Naive B cell (primary cell): ENCODE measurements at regions not wholly inside any gene's neighbourhood (a gene's known extent, or its start where the extent isn't known, plus 50 kb on each side); places are given as distances from the start of the nearest gene placed in this dataset.

Experiments
- ATAC-seq, 2 donors: fragments of 150-1000 bp; cut with Tn5 transposase; 2 replicates each; pipeline ENCODE4 v1.10.0; 2021; ENCODE audit warnings: low read depth in 2 of 2, mild to moderate bottlenecking in 2 of 2, moderate library complexity in 2 of 2
- DNase-seq: peaks from one replicate; pipeline ENCODE4 v3.0.0; 2022
- H3K27ac Mint-ChIP-seq, 6 donors: one replicate each; pipeline ENCODE4 v1.8.0; 2020 to 2022; ENCODE audit warnings: mild to moderate bottlenecking in 6 of 6, mixed read lengths in 6 of 6, moderate library complexity in 5 of 6, inconsistent platforms in 2 of 6
- H3K27me3 Mint-ChIP-seq, 3 donors: one replicate each; pipeline ENCODE4 v1.8.0; 2021 to 2022; ENCODE audit warnings: mixed read lengths in 3 of 3, mild to moderate bottlenecking in 1 of 3
- H3K36me3 Mint-ChIP-seq, 2 donors: one replicate each; pipeline ENCODE4 v1.8.0; 2020 to 2022; ENCODE audit warnings: mixed read lengths in 2 of 2, inconsistent platforms in 1 of 2, mild to moderate bottlenecking in 1 of 2
- H3K4me1 Mint-ChIP-seq, 3 donors: one replicate each; pipeline ENCODE4 v1.8.0; 2020 to 2022; ENCODE audit warnings: mixed read lengths in 3 of 3, inconsistent platforms in 1 of 3, mild to moderate bottlenecking in 1 of 3, moderate library complexity in 1 of 3
- H3K4me3 Mint-ChIP-seq, 8 donors: one replicate each; pipeline ENCODE4 v1.8.0; 2020 to 2022; ENCODE audit warnings: mild to moderate bottlenecking in 8 of 8, mixed read lengths in 8 of 8, moderate library complexity in 8 of 8, inconsistent platforms in 2 of 8
- H3K9me3 Mint-ChIP-seq, 7 donors: one replicate each; pipeline ENCODE4 v1.8.0; 2020 to 2022; ENCODE audit warnings: mixed read lengths in 7 of 7, mild to moderate bottlenecking in 5 of 7, inconsistent platforms in 2 of 7, moderate library complexity in 1 of 7

DNA sequence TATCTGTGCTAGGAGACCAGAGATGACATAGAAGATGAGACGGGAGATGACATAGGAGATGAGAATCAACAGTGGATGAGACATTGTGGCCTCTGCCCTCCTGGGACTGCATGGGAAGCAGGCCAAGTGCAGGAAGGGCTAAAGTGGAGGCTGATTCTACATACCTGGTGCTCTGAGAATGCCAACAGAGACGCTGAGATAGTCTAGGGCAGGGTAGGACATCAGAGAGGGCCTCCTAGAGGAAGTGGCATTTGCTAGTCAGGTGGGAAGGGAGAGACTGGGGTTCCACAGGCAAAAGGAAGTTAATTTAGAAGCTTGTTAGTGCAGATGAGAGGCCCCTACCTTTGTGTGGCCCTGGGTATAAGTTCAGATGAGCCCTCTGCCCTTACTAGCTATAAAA lies 224.2 kb downstream of the CBLN1 start:
- Mint-ChIP-seq H3K27ac (no peak overlapping the region), H3K4me1 (peaks cover 0 to 4% (median 0%) of the 10 kb centered on the region in 3 donors), H3K4me3 (no peak overlapping the region), H3K27me3 (peaks cover 3 to 4% (median 4%) of the 10 kb centered on the region in 3 donors), H3K9me3 (peaks cover 0 to 7% (median 0%) of the 10 kb centered on the region in 7 donors), H3K36me3 (no peaks in the 10 kb centered on the region)
- no peak for DNase-seq
- ATAC-seq, result no peak

DNA sequence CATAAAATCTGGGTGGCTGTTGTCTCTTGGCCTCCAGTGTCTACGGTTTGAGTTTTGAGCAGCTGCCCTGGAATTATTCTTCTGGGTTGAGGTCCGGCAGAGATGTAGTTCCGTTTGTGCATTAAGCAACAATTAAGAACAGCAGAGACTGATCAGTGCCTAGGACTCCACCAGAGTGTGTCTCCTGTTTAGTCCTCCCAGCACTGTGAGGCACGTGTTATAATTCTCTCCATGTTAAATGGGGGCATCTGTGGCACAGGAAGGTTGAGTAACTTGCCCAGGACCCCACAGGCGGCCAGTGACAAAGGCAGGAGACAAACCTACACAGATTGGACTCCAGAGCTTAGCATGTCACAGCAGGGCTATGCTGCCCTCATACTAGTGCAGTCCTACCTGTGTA lies 225.1 kb downstream of the CBLN1 start:
- ATAC-seq, result no peak
- Mint-ChIP-seq H3K36me3 (no peaks in the 10 kb centered on the region), H3K4me1 (peaks cover 0 to 4% (median 0%) of the 10 kb centered on the region in 3 donors), H3K27me3 (peaks cover 0 to 2% (median 0%) of the 10 kb centered on the region in 3 donors), H3K9me3 (peaks cover 0 to 4% (median 0%) of the 10 kb centered on the region in 7 donors), H3K27ac (no peak overlapping the region), H3K4me3 (no peak overlapping the region)
- no peak for DNase-seq

DNA sequence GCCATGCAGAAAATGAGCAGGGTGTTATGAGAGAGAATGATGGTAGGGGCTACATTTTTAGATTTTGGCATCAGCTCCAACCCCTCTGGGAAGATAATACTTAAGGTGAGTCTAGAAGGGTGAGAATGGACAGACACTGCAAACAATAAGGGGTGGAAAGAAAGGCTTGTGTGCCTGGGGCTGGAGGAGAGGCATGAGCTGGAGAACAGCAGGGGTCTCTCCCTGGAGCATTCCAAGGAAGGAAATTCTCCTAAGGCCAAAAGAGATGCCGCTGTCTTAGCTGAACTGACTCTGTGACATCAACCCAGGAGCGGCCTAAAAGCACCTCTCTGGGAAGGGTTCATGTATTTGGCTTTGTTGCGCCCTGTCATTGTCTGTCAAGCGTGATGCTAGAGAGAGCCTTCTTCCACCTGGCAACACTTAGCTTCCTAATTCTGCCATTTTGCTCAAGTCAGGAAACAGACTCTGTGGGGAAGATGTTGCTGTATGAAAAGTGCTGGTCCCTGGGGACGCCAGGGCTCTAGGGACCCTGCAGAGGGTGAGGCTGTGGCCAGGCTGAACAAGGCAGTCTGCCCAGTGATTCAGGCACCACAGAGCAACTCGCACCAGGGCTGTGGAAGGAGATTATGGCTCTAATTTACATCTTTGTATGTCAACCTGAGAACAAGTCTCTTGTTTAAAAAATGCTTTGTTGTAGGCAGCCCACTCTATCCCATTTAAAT lies 225.7 kb downstream of the CBLN1 start:
- Mint-ChIP-seq H3K36me3 (no peaks in the 10 kb centered on the region), H3K9me3 (peaks cover 0 to 8% (median 0%) of the 10 kb centered on the region in 7 donors), H3K27me3 (peaks cover 0 to 7% (median 0%) of the 10 kb centered on the region in 3 donors), H3K4me1 (peaks cover 0 to 4% (median 0%) of the 10 kb centered on the region in 3 donors), H3K27ac (no peak overlapping the region), H3K4me3 (no peak overlapping the region)
- ATAC-seq, result no peak
- no peak for DNase-seq

DNA sequence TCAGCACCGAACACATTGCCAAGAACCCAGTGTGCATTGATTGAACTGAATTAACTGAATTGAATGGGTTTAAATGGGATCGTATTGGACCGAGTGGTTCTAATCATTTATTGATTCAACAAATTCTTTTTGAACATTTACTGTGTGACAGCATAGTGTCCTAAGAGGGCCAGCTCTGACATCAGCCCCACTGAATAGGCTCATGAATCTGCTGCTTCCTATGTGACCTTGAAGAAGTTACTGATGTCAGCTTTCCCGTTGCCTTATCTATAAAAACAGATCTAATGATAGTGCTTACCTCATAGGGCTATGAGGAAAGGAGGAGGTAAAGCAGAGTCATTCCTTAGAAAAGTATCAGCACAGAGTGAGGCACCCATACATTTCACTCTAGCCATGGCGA lies 226.3 kb downstream of the CBLN1 start:
- no peaks in the 10 kb centered on the region for H3K36me3 Mint-ChIP-seq
- peaks cover 0 to 8% (median 0%) of the 10 kb centered on the region in 3 donors for H3K27me3 Mint-ChIP-seq
- no peak overlapping the region for H3K27ac Mint-ChIP-seq
- no peak for ATAC-seq
- H3K4me3 Mint-ChIP-seq, result no peak overlapping the region
- H3K9me3 Mint-ChIP-seq, result peaks cover 0 to 8% (median 0%) of the 10 kb centered on the region in 7 donors
- DNase-seq, result no peak
- peaks cover 0 to 4% (median 0%) of the 10 kb centered on the region in 3 donors for H3K4me1 Mint-ChIP-seq

DNA sequence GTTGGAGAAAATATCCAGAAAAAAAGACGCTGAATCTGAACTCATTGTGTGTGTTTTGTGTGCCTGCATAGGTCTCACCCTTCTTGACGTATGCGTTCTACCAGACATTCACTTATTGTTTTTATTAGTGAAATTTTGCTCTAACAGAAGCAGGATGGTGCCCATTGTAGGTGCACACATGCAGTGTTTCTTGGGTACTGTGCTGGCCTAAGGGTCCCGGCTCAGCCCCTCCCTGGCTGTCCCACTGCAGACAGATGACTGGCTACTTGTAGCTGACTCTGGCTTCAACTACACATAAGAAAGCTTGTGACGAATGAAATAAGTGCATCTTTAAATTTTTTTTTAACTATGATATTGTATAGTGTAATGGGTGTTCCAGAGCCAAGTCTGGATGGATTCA lies 227.0 kb downstream of the CBLN1 start:
- peaks cover 0 to 4% (median 0%) of the 10 kb centered on the region in 3 donors for H3K4me1 Mint-ChIP-seq
- H3K4me3 Mint-ChIP-seq, result no peak overlapping the region
- H3K27me3 Mint-ChIP-seq, result peaks cover 0 to 8% (median 0%) of the 10 kb centered on the region in 3 donors
- H3K27ac Mint-ChIP-seq, result no peak overlapping the region
- no peak for ATAC-seq
- DNase-seq, result no peak
- H3K9me3 Mint-ChIP-seq, result peaks cover 0 to 8% (median 0%) of the 10 kb centered on the region in 7 donors
- no peaks in the 10 kb centered on the region for H3K36me3 Mint-ChIP-seq

DNA sequence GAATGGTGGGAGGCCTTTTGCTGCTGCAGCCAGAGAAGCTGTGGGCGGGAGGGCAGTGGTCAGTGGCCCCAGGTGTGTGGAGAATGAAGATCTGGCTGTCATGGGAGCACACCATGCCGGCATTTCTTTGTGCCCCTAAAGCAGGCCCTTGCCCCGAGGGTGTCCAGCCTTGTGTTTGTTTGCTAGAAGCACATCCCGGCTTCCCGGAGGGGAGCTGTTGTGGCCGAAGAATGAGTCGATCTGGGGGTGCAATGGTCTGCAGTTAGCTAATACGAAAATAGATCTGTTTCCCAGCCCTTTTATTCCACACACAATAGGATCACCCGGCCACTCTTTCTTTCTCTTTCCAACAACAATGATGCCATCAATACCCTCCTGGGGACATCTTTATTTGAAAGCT lies 228.8 kb downstream of the CBLN1 start:
- Mint-ChIP-seq H3K9me3 (peaks cover 0 to 8% (median 0%) of the 10 kb centered on the region in 7 donors), H3K27ac (no peak overlapping the region), H3K4me1 (peaks cover 0 to 4% (median 0%) of the 10 kb centered on the region in 3 donors), H3K4me3 (no peak overlapping the region), H3K27me3 (peaks cover 0 to 14% (median 5%) of the 10 kb centered on the region in 3 donors), H3K36me3 (no peaks in the 10 kb centered on the region)
- ATAC-seq, result no peak
- DNase-seq, result no peak

DNA sequence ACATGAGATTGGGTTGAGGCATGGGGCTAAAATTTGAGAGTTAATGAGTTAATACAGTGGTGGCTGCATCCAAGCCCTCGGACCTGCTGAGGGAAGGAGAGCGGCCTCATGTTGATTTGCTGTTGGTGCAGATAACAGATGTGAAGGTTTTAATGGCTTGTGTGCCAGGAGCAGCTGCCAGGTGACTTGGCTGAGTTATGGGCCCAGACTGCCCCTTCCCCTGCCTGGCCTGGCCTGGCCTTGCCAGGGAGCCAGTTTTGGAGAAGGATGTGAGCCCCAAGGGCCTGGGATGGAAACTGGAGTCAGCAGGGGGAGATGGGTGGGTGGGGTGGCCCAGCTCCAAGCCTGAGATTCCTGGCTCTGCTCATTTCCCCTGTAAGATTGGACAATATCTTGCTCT lies 230.1 kb downstream of the CBLN1 start:
- ATAC-seq (no peak), DNase-seq (no peak)
- Mint-ChIP-seq H3K9me3 (peaks cover 0 to 8% (median 0%) of the 10 kb centered on the region in 7 donors), H3K27me3 (peaks cover 0 to 14% (median 5%) of the 10 kb centered on the region in 3 donors), H3K36me3 (no peaks in the 10 kb centered on the region), H3K4me3 (no peak overlapping the region), H3K4me1 (peaks cover 0 to 4% (median 0%) of the 10 kb centered on the region in 3 donors), H3K27ac (no peak overlapping the region)

DNA sequence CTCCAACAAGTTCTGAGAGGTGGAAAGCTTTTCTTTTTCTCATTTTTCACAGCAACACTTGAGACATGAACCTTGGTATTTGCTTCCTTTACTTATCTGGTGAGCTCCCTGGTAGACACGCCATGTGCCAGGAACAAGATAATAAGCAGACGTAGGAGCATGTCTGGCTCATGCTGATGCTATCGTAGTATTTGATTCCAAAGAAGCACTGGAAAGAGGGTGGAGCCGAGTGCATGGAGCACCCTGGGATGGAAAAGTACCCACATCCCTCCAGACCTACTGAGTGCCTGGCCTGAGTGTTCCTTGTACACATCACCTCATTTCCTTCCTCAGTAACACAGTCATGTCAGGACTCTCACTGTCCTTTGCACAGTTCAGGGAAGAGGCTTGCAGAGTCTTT lies 231.0 kb downstream of the CBLN1 start:
- Mint-ChIP-seq H3K4me1 (peaks cover 0 to 3% (median 0%) of the 10 kb centered on the region in 3 donors), H3K27me3 (peaks cover 0 to 14% (median 5%) of the 10 kb centered on the region in 3 donors), H3K9me3 (peaks cover 0 to 7% (median 6%) of the 10 kb centered on the region in 7 donors), H3K27ac (no peak overlapping the region), H3K4me3 (no peak overlapping the region), H3K36me3 (no peaks in the 10 kb centered on the region)
- DNase-seq, result no peak
- ATAC-seq, result no peak

DNA sequence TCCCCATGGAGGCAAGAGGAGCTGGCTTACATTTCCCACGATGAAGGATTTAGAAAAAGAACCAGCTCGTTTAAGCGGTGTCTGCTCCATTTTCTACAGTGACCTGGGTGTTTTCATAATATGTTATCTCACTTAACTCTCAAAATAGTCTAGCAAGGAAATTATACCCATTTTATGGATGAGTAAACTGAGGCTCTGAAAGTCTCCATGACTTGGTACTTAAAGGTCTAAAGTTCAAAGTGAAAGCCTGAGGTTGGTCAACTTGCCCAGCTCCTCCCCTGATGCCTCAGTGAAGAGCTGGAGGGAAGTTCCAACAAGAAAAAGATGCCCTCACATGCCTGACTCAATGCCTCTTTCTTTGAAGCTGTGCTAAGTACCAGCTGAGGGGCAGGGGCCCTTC lies 232.0 kb downstream of the CBLN1 start:
- Mint-ChIP-seq H3K36me3 (no peaks in the 10 kb centered on the region), H3K9me3 (peaks cover 0 to 9% (median 5%) of the 10 kb centered on the region in 7 donors), H3K4me1 (no peaks in the 10 kb centered on the region), H3K4me3 (no peak overlapping the region), H3K27ac (no peak overlapping the region), H3K27me3 (peaks cover 0 to 14% (median 5%) of the 10 kb centered on the region in 3 donors)
- no peak for DNase-seq
- no peak for ATAC-seq

DNA sequence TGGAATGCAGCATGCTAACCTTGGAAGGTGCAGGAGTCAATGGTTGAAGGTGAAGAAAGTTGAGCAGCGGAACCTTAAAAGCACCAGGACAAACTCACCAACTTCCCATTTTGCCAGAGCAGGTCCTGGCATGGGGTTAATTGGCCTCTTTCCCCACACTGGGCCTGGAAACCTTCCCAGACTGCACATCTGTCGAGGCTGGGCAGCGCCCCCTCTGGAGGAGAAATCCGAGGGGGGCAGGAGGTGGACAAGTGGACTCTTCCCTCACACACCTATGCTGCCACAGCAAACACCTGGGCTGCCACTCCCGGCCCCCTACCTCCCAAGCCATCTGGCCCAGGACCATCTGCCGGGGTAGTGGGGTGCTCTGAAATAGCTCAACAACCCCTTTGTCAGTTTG lies 232.4 kb downstream of the CBLN1 start:
- DNase-seq (no peak), ATAC-seq (no peak)
- H3K27me3 Mint-ChIP-seq, result peaks cover 0 to 14% (median 5%) of the 10 kb centered on the region in 3 donors
- no peaks in the 10 kb centered on the region for H3K4me1 Mint-ChIP-seq
- H3K9me3 Mint-ChIP-seq, result peaks cover 0 to 11% (median 5%) of the 10 kb centered on the region in 7 donors
- no peak overlapping the region for H3K27ac Mint-ChIP-seq
- no peak overlapping the region for H3K4me3 Mint-ChIP-seq
- no peaks in the 10 kb centered on the region for H3K36me3 Mint-ChIP-seq

DNA sequence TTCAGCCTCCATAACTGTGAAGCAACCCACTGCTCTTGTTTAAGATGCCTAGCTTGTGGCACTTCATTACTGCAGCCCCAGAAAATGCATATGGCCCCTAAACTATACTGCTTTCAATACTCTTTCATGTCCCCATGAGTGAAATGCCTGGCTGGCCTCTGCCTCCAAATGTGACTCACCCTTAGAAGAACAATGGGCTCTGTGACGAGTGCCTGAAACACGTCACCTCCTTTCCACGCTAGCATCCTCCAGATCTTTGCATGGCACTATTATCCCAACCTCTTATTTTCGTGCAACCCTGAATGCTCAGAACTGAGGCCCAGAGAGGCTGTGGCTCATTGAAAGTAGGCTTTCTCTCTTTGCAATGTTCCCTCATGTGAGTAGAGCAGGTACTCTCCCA lies 233.1 kb downstream of the CBLN1 start:
- DNase-seq, result no peak
- peaks cover 0 to 14% (median 5%) of the 10 kb centered on the region in 3 donors for H3K27me3 Mint-ChIP-seq
- H3K4me1 Mint-ChIP-seq, result no peaks in the 10 kb centered on the region
- H3K27ac Mint-ChIP-seq, result peak overlapping the region in 1 of 6 donors; percentile 26
- ATAC-seq, result no peak
- H3K36me3 Mint-ChIP-seq, result no peaks in the 10 kb centered on the region
- H3K9me3 Mint-ChIP-seq, result peaks cover 0 to 11% (median 5%) of the 10 kb centered on the region in 7 donors
- no peak overlapping the region for H3K4me3 Mint-ChIP-seq

DNA sequence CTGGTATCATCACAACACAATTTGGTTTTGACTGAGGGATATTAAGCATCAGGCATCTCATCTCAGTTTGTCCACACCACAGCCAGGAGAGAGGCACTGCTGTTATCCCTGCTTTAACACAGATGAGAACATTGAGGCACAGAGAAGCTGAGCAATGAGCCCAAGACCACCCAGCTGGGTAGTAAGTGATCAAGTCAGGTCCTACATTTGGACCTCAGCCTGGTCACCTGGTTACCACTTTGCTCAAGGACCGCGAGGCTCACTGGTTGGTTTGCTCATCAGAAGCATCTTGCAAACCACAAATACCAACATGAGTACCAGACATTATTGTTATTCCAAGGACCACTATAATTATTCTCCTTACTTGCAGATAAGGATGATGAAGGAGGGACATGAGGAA lies 245.5 kb downstream of the CBLN1 start:
- Mint-ChIP-seq H3K27me3 (no peaks in the 10 kb centered on the region), H3K4me1 (no peaks in the 10 kb centered on the region), H3K27ac (no peak overlapping the region), H3K9me3 (peaks cover 6 to 23% (median 10%) of the 10 kb centered on the region in 7 donors), H3K4me3 (no peak overlapping the region), H3K36me3 (no peaks in the 10 kb centered on the region)
- ATAC-seq (no peak), DNase-seq (no peak)

DNA sequence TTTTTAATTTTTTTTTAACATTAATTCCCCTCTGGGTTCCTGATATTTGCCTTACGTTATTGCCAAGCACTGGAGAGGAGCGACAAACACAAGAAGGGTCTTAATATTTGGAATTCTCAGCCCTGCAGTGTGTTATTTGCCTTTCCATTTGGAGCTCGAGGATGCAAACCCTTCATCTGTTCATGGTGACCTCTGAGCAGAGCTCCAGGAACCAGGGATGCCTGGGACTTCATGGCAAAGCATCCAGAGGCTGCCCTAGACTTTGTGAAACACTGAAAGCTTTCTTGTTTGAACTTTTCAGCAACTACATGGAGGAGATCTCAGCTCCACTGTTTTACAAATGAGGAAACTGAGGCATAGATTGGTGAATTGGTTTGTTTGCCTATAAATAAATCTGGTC lies 254.2 kb downstream of the CBLN1 start:
- Mint-ChIP-seq H3K27ac (no peak overlapping the region), H3K9me3 (peaks cover 0 to 12% (median 2%) of the 10 kb centered on the region in 7 donors), H3K27me3 (peaks cover 0 to 24% (median 14%) of the 10 kb centered on the region in 3 donors), H3K4me3 (no peak overlapping the region), H3K36me3 (no peaks in the 10 kb centered on the region), H3K4me1 (no peaks in the 10 kb centered on the region)
- ATAC-seq (no peak), DNase-seq (no peak)

DNA sequence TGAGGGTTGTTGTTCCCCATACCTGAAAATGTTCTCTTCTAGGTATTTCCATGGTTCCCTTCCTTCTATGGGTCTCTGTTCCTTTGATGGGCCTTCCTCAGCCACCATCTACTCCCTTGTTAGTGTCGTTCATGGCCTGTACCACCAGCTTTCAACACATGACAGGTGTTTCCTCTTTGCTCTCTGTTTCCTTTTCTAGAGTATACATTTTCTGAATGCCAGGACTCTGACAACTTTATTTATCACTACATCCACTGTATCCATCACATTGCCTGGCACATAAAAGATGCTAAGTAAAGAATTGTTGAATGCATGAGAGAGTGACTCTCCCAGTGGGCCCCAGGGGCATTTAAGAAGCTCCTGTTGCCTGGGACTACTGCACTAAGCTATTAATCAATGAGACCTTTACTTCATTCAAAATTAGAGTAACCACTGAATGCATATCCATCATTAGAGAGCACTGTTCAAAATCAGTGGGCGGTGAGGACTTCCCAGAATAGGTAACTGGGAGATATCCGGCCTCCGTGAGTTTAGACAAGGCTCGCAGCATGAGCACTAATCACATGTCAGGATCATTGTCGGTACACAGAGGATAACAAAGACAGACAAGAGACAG lies 255.0 kb downstream of the CBLN1 start:
- Mint-ChIP-seq H3K9me3 (peaks cover 0 to 10% (median 2%) of the 10 kb centered on the region in 7 donors), H3K27me3 (peaks cover 0 to 29% (median 14%) of the 10 kb centered on the region in 3 donors), H3K4me3 (no peak overlapping the region), H3K36me3 (no peaks in the 10 kb centered on the region), H3K27ac (no peak overlapping the region), H3K4me1 (no peaks in the 10 kb centered on the region)
- ATAC-seq (no peak), DNase-seq (no peak)
